ENCODE measurements at regions not wholly inside any gene's neighbourhood (a gene's known extent, or its start where the extent isn't known, plus 50 kb on each side); places are given as distances from the start of the nearest gene placed in this dataset.

- H3K4ac ChIP-seq (ENCODE audit: low read depth, low read length), result no peak overlapping the region; the same call in 1 of the 2 replicates
- H3K56ac ChIP-seq (ENCODE audit: extremely low read depth, insufficient read depth, low read length), result no peak overlapping the region
- ATAC-seq (ENCODE audit: low read depth) (no peak), DNase-seq (no peak)
- H3K4me2 ChIP-seq (ENCODE audit: low read depth, low read length), result no peak overlapping the region
- no peak overlapping the region for H2AK5ac ChIP-seq (ENCODE audit: low read depth, low read length)
- no peak overlapping the region for H3K9ac ChIP-seq (ENCODE audit: low read depth, low read length)
- ChIA-PET POLR2A (ENCODE audit: unreplicated experiment) (interaction anchor here (0.6 kb wide), 1 partner anchor 21 kb away, joined by 10 read pairs; no protein-coding TSS in a partner anchor), CTCF (interaction anchor here (0.6 kb wide), 1 partner anchor 430 kb away, joined by 3 read pairs; no protein-coding TSS in a partner anchor)
- no peaks in the 10 kb centered on the region for H3K36me3 ChIP-seq (ENCODE audit: control insufficient read depth, insufficient read depth, low read length)
- H3K4me1 ChIP-seq (ENCODE audit: control insufficient read depth, insufficient read depth, low read length), result no peaks in the 10 kb centered on the region
- H2BK20ac ChIP-seq (ENCODE audit: low read depth, low read length), result no peak overlapping the region
- H2BK120ac ChIP-seq (ENCODE audit: low read depth, low read length), result no peak overlapping the region
- H3K4me3 ChIP-seq (ENCODE audit: insufficient read depth, low read depth, low read length), result no peak overlapping the region
- H3K9me1 ChIP-seq (ENCODE audit: insufficient read depth, low read length), result no peaks in the 10 kb centered on the region
- BruUV-seq (replicated peaks), result no TSS peak
- no peak overlapping the region for H2AK9ac ChIP-seq (replicated peaks; ENCODE audit: low read depth, low read length, poor library complexity)
- no peak overlapping the region for H3K14ac ChIP-seq (replicated peaks; ENCODE audit: low read depth, low read length)
- H4K5ac ChIP-seq (ENCODE audit: low read depth, low read length), result no peak overlapping the region
- peaks cover 26% of the 10 kb centered on the region for H3K27me3 ChIP-seq (ENCODE audit: control insufficient read depth, insufficient read depth, low read length)
- no peaks in the 10 kb centered on the region for H3K79me1 ChIP-seq (ENCODE audit: low read depth in 1 of 2, low read length in 2 of 2)
- H4K20me1 ChIP-seq (ENCODE audit: insufficient read depth, low read length), result no peaks in the 10 kb centered on the region
- no peak overlapping the region for H3K18ac ChIP-seq (ENCODE audit: low read depth, low read length)
- H2BK15ac ChIP-seq (ENCODE audit: low read depth, low read length), result no peak overlapping the region; the same call in 2 of the 3 replicates
- no peak overlapping the region for H4K8ac ChIP-seq (ENCODE audit: low read depth in 2 of 2, low read length in 2 of 2)
- no peak overlapping the region for H2BK5ac ChIP-seq (ENCODE audit: low read depth, low read length, poor library complexity, severe bottlenecking)
- no peak overlapping the region for H3K27ac ChIP-seq (ENCODE audit: insufficient read depth, low read length)
- in situ Hi-C loops (cut with MboI; ENCODE audit: low sequenced_read_pairs) (no loop called here), dilution Hi-C loops (cut with HindIII; ENCODE audit: low sequenced_read_pairs, unreplicated experiment) (no loop called here), intact Hi-C loops (cut with micrococcal nuclease) (no loop called here)
- H4K91ac ChIP-seq (ENCODE audit: insufficient read depth, low read depth, low read length), result no peak overlapping the region
- H3K23ac ChIP-seq (ENCODE audit: low read depth, low read length), result no peak overlapping the region
- H2AFZ ChIP-seq (replicated peaks; ENCODE audit: low read length, poor library complexity), result no peak overlapping the region
- H3K9me3 ChIP-seq (ENCODE audit: control insufficient read depth, insufficient read depth, low read length), result no peaks in the 10 kb centered on the region
- WGBS, 2 experiments (ENCODE audit: extremely low coverage in 2 of 2, insufficient read length in 1 of 2), result 85% methylated on average over 11 of the region's 14 CpGs; no CpG with 5 or more reads in 1 of the 2 experiments
- TF ChIP-seq SMC3 (IDR thresholded peaks at IDR 0.05; ENCODE audit: low read depth, low read length), result no peak
- no peak for TF ChIP-seq FOS (IDR thresholded peaks at IDR 0.05; ENCODE audit: low read depth, low read length)
- TF ChIP-seq MXI1 (IDR thresholded peaks at IDR 0.05; ENCODE audit: borderline replicate concordance, low read depth, low read length), result no peak
- TF ChIP-seq, protein P1, sequence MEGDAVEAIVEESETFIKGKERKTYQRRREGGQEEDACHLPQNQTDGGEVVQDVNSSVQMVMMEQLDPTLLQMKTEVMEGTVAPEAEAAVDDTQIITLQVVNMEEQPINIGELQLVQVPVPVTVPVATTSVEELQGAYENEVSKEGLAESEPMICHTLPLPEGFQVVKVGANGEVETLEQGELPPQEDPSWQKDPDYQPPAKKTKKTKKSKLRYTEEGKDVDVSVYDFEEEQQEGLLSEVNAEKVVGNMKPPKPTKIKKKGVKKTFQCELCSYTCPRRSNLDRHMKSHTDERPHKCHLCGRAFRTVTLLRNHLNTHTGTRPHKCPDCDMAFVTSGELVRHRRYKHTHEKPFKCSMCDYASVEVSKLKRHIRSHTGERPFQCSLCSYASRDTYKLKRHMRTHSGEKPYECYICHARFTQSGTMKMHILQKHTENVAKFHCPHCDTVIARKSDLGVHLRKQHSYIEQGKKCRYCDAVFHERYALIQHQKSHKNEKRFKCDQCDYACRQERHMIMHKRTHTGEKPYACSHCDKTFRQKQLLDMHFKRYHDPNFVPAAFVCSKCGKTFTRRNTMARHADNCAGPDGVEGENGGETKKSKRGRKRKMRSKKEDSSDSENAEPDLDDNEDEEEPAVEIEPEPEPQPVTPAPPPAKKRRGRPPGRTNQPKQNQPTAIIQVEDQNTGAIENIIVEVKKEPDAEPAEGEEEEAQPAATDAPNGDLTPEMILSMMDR (conservative IDR thresholded peaks at IDR 0.05; ENCODE audit: low read depth, low read length), result no peak
- TF ChIP-seq CEBPB (IDR thresholded peaks at IDR 0.05; ENCODE audit: low read depth, low read length), result no peak
- TF ChIP-seq MAZ (IDR thresholded peaks at IDR 0.05; ENCODE audit: borderline replicate concordance, low read depth, low read length), result no peak
- TF ChIP-seq, protein P2, sequence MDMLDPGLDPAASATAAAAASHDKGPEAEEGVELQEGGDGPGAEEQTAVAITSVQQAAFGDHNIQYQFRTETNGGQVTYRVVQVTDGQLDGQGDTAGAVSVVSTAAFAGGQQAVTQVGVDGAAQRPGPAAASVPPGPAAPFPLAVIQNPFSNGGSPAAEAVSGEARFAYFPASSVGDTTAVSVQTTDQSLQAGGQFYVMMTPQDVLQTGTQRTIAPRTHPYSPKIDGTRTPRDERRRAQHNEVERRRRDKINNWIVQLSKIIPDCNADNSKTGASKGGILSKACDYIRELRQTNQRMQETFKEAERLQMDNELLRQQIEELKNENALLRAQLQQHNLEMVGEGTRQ (IDR thresholded peaks at IDR 0.05; ENCODE audit: low read depth, low read length), result no peak
- TF ChIP-seq NFE2L2 (IDR thresholded peaks at IDR 0.05; ENCODE audit: low read depth, low read length), result no peak
- TF ChIP-seq POLR2A (IDR thresholded peaks at IDR 0.05; ENCODE audit: low read depth, low read length), result no peak
- no peak for TF ChIP-seq RFX5 (IDR thresholded peaks at IDR 0.05; ENCODE audit: low read depth, low read length)
- no peak for TF ChIP-seq ELK1 (IDR thresholded peaks at IDR 0.05; ENCODE audit: borderline replicate concordance, low read depth, low read length)
- no peak for TF ChIP-seq RCOR1 (IDR thresholded peaks at IDR 0.05; ENCODE audit: insufficient replicate concordance, low read length)
- TF ChIP-seq BHLHE40 (IDR thresholded peaks at IDR 0.05; ENCODE audit: low read depth, low read length), result no peak
- TF ChIP-seq RAD21 (IDR thresholded peaks at IDR 0.05; ENCODE audit: low read length), result no peak
- no peak for TF ChIP-seq CHD1 (IDR thresholded peaks at IDR 0.05; ENCODE audit: low read depth, low read length)
Measured at GRCh38 chr11:69575296-69576068, 65.5 kb upstream of the CCND1 start.

Data from IMR-90 (cell line).